ENCODE measurements at regions not wholly inside any gene's neighbourhood (a gene's known extent, or its start where the extent isn't known, plus 50 kb on each side); places are given as distances from the start of the nearest gene placed in this dataset.

DNA sequence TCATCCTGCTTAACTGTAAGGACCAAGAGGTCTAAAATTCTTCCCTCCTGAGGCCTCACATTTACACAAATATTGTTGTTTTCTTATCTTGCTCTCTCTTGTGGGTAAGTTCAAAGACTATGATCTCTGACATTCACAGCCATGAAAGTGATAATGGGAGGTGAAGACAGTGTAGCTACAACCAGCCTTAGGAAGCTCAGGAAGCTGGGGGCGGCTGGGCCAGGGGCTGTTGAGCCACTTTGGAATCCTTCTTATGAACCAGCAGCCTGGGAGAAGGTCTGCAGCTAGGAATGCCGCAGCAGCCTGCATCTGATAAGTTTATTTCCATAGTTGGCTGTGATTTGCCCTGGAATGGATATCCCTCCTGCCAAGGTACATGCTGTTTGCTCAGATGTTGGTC is 316.2 kb downstream of the STIM2 start:
- no peak for TF ChIP-seq EZH2 (IDR thresholded peaks at IDR 0.05; ENCODE audit: insufficient read depth, poor library complexity, severe bottlenecking)
- TF ChIP-seq EZH2phosphoT487 (IDR thresholded peaks at IDR 0.05; ENCODE audit: insufficient read depth, low read depth), result no peak
